Muscle of back (tissue), 3 donors: ENCODE measurements at regions not wholly inside any gene's neighbourhood (a gene's known extent, or its start where the extent isn't known, plus 50 kb on each side); places are given as distances from the start of the nearest gene placed in this dataset.
A peak's percentile ranks its signal among the peaks of the same experiment; 100 is the strongest.

Experiments
- DNase-seq, 3 donors: peaks; one replicate each; pipeline versions ENCODE4 v3.0.0 to v3.0.0-alpha.2; 2013

DNA sequence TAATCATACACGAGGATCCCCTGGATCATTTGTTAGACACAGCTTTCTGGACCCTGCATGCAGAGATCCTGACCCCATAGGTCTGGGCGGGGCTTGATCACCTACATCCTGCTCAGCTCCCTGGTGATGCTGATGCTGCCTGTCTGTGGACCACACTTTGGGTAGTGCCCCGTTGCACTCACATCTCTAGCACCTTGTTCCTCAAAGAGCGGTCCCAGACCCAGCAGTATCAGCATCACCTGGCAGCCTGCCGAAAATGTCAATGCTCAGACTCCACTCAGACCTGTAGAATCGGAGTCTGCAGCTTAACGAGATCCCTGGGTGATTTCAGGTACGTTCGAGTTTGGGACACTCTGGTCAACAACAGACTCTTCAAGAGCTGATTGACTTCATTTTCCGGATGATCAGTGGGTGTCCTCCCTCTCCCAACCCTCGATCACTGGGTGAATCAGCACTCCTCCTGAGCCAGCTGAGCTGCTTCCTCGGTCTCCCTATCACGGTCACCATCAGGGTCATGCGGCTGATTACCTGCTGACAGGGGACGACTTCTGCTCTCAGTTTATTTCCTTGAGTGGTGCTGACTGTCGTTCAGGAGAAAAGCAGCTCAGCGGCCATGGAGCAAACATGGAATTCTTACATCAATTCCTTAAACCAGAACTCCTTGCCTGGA, 150.6 kb upstream of the RAB12 start:
- DNase-seq: no peak

DNA sequence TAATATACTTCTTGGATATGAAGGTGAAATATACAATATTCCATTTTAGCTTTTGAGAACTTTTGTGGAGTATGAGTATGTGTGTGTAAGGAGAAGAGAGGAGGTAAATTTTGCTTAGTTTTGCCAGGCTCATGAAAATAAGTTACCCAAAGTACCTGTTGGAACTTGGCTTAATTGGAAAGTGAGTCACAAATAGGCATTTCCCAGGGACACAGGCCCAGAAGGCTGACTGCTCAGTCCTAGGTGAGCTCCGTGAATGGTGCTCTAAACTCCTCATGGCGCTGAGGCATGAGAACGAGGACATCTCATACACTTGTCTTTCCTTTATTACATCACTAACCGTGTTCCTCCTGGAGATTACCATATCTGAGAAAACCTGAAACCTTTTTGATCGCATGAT, 148.5 kb upstream of the RAB12 start:
- no peak for DNase-seq

DNA sequence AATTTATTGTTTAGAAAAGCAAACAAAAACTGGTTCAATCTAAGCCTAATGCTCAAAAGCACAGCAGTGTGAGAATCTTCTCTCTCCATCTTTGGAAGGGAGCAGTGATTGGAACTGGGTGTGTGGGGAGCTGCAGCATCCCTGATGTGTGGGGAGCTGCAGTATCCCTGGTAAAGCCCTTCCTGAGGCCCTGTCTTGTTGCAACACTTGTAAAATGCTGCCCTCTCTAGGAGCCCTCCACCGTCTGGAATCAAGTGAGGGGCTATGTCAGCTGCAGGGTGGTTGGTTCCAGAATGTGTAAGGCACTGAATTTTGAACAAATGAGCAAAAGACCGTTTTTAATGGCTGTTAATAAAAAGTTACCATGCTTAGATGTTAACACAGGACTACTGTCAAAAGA, 147.7 kb upstream of the RAB12 start:
- no peak for DNase-seq

DNA sequence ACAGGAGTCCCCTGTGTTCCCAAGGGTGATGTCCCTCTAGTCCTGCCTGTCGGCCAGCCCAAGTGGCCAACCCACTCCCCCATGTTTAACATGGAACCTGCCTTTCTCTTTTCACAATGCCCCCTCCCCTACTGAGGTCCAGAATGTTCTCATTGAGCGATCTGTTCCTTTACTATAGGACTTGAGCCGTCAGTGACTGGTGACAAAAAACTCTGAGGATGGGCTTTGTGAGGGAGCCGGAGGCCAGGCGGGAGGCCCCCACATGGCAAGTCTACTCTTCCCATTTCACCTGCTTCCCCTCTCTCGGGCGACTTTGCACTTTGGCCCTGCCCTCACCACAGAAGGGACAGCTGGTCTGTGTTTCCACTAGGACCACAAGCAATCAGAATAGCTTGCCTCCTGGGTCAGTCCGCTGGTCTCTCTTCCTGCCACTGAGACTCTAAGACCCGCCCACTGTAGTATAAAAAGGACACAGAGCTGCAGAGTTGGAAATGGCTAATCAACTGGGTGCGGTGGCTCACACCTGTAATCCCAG, 146.5 kb upstream of the RAB12 start:
- DNase-seq: no peak

DNA sequence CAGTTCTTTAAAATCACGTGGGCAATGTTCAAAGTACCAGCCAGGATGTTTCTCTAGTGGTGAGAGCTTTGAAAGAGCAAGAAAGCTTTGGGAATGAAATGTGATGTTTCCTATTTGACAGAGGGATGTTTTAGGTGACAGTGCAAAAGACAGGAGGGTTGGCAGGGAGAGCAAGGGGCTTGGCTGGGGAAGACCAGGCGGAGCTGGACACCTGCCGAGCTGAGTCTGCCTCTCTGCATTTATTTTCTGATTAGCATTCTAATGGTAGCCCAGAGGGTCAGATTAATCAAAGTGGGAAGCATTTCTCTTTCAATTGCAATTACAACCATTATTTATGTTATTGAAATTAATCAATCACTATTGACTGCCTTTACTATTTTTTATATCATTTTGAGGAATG, 145.4 kb upstream of the RAB12 start:
- DNase-seq: no peak

DNA sequence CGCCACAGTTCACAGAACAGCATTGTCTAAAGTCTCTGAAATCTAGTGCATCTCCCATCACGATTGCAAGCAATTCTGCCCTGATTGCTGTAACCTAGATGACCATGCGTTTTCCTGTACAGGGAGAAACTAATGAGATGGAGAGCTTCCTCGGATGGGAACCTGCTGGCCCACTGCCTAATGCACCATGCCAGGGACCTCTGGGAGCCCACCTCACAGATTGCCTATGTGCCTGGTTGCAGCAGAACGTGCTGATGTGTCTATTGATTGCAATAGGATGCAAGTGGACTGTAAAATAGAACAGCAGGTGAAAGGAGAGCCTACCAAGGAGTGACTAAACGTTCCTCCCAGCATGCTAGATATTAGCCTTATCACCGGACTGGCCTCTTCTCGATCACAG, 141.0 kb upstream of the RAB12 start:
- DNase-seq: no peak

DNA sequence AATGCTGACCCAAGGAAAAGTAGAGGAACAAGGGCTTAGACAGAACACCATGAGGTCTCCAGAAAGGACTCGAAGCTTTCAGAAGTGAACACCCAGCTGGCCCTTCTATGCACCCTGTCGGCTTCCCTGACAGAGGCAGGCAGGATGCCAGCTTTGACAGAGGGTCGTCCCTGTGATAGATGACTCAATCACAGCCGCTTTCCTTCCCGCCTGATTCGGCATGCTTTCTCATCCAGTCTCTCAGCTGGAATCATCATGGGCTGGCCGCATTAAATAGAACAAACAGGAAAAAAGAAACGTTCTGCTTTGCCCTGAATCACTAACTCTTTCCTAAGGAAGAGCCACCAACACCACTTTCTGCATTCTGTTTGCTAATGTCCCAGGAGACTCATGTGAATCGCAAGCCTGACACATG, 140.3 kb upstream of the RAB12 start:
- peak; percentile 36 to 66 (median 59) for DNase-seq

DNA sequence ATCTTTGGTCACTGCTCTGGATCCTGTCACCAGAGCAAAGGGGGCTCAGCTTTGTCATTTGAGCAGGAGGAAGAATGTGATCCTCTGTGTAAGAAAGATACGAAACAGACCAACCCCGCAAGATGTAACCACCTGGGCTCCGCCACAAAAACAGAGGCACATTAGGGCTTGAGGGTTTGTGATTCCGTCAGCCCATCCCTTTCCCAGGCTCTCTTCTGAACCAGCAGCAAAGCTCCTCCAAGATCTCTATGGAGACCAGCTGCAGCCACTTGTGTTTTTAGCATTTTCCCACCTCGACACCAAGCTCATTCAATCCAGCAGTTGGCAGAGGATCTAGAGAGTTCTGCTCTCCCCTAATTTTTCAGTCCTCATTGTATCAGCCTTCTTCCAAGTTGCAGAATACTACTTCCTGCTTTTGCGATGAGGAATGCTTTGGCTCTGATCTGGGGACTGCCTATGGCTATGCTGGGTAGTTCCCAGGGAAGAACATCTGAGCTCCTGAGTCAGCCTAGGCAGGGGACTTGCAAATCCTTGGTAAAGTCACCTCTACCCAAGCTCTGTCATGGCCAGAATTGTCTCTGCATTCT, 139.6 kb upstream of the RAB12 start:
- peak; percentile 22 to 67 (median 50) for DNase-seq

DNA sequence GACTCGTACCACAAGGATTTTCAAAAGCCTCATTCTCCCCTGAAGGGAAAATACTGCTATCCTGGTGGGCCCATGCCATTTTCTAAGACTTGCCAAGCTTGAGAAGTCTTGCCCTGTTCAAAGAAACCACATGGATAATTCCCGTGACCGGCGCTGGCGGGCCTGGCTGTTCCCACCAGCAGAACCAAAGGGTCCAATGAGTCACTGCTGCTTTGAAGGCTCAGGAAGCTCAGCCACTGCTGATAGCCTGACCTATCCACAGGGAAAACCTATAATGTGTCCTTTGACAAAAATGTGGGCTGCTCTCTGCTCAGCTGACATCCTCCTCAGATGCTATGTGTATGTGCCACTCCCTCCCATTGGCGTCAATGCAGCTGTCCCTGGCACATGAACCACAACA, 137.9 kb upstream of the RAB12 start:
- peak in 2 of 3 donors; percentile 32 to 45 for DNase-seq

DNA sequence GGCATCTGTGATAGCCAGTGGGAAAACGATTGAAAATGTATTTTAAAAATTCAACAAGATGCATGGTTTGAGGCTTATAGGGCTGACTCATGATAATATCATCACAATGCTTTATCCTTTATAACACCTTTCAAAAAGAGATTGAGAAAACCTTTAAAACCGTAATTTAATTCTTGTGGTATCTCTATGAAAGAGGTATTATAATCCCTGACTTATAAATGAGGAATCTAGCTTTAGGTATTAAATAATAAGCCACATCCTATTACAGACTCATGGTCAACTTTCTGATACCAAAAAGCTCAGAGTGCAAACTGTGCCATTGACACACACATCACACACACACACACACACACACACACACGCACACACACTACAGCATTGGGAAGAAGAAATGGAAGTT, 134.6 kb upstream of the RAB12 start:
- no peak for DNase-seq

DNA sequence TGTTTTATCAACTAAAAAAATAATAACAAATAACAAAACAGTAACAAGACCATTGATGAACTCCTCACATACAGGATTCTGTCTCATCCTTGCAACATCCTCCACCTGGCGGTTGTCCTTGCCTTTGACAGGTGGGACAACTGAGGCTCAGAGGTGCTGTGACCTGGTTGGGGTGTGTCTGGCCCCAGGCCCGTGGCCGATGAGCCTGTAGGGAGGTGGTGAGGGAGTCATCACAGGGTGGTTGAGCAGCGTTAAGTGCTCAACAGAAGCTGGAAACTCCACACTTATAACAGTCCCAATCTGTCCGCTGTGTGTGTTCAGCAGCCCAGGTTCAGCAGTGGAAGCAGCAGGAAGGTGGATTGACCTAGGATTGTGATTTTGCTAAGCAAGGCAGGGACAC, 131.6 kb upstream of the RAB12 start:
- DNase-seq: no peak

DNA sequence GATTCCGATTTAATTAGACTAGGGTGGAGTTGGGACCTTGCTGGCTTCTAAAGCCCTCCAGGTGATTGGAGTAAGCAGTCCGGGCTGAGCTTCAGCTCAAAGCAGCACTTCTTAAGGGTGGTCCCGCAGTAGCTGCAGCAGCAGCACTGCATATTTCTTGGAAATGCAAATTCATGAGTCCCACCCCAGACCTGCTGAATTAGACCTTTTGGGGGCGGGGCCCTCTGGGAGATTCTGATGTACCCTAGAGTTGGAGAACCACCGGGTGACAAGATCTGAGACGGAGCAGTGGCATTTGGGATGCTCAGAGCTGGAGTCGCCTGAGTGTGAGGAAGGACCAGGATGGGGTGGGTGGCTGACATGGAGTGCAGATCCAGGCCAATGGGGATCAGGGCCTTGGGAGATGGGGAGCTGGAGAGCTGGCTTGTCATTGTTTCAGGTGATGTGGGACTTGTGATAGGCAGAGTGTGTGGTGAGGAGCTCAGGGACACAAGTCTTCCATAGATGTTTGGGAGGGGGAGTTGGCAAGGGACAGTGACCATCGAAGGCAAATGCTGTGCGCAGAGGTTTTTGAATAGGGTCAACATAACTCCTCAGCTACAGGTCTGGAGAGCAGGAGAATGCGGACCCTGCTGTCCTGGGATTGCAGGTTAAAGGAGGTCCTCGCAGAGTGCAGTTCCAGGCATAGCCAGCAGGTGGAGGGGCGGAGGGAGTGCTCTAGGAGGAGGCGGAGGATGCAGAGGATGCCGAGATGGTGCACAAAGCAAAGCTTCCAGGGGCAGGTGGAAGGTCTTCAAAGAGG, 130.9 kb upstream of the RAB12 start:
- peak in 1 of 3 donors; percentile 58 for DNase-seq

DNA sequence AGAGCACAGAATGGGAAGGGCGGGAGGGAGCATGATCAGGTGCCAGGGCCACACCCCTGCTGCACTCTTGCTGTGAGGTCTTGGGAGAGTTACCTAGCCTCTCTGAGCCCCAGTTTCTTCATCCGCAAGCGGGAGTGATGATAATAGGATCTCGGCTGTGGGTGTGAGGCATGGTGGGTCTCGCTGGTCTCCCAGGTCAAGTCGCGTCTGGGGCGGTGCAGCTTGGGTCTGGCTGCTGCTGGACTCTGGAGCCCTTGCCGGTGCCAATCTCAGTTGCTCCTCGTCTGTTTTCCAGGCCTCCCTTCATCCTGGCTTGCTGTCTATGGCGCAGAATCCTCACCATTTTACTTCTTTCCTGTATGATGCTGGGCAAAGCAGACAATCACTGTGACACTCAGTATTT, 130.3 kb upstream of the RAB12 start:
- DNase-seq: no peak

DNA sequence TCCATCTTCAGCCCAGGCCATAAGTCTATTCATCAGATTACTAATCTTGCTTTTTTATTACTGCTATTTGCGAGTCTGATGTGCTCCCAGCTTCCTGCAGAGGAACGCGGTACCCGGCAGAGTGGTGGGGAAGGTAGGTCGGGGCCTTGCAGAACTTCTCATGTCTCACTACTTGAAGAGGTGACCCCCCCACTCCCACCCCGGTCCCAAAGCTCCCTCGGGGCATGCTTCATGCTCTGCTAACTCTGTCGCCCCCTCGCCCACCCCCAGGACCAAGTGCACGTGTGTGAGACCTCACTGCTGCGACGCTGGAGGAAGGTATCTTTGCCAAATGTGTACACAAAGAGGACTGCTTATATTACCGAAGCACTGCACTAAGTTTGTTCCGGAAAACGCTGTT, 129.4 kb upstream of the RAB12 start:
- no peak for DNase-seq

DNA sequence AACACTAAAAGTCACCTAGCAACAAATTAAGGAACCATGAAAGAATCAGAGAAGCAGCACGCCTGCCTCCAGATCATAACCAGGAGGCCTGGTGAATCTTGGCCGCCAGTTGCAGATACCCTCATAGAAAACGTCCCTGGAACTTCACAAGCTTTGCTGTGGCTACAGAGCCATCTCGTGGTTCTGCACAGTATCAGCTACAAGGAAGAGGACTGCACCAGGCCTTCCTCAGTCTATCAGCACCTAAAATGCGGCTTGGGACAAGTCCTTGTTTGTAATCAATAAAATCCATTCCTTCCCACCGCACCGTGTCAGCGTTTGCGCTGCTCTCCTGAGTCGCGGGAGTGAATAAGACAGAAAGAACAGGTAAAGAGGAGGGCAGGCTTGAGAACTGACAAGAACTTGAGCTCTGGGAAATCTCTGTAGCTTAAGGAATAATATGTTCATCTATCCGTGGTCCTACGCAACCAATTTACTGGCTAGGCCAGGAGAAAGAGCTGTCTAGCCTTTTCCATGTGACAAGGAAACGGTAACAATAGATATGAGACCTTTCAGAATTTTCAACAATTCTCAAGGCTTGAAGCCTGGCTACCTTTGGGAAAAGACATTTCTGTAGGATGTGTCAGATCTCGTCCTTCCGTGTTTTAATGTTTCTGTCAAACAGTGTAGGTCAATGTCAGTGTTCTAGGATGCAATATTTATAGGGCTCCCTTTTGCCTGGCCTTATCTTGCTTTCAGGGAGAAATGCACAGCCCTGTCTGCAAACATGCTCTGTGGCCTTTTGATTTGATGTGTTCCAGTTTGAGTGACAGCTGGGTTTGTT, 128.5 kb upstream of the RAB12 start:
- DNase-seq: peak; percentile 51 to 74 (median 64)

DNA sequence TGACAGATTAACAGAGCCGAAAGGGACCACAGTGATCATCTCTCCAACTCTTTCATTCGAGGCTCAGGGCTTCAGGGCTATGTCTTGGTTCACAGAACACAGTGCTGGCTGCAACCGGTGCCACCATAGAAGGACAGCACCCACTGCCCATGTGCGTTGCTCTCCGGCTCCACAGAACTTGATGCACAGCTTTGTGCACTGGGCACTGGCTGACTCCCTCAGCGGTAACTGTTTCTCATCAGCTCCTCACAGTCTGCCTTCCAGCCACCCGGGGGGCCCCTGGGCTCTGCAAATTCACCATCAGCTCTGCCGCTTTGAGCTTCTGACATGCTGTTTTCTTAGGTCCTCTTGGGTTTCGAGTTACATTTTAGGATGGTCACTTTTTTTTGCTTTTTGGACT, 124.3 kb upstream of the RAB12 start:
- no peak for DNase-seq

DNA sequence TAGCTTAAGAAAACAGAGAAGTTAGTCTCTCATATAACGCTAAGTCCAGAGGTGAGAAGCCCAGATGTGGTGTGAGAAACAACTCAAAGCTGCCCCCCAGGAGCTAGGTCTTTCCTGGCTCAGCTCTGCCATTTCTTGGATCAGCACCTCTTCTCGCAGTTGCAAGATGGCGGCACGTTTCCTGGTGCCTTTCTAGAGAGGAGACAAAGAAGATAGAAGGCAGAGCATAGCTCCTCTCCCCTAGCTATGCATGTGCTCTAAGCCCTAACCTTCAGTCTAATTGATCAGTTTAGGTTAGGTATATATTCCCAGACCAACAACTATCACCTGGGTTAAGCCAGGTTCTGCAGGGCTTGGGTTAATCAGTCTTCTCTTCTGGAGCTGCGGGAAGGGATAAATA, 119.5 kb upstream of the RAB12 start:
- DNase-seq: no peak

DNA sequence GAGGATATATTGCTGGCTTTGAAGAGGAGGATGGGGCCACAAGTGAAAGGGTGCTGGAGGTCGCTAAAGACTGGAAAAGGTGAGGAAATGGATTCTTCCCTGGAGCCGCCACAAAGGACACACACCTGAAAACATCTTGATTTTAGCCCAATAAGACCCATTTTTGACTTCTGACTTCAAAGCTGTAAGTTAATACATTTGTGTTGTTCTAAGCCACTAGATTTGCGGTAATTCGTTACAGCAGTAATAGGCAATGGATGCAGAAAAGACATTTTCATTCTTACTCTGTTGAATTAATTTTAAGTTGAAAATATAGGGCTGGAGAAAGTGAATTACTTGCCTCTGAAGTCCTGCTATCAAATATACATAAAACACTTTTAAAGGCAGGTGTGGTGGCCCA, 117.7 kb upstream of the RAB12 start:
- no peak for DNase-seq

DNA sequence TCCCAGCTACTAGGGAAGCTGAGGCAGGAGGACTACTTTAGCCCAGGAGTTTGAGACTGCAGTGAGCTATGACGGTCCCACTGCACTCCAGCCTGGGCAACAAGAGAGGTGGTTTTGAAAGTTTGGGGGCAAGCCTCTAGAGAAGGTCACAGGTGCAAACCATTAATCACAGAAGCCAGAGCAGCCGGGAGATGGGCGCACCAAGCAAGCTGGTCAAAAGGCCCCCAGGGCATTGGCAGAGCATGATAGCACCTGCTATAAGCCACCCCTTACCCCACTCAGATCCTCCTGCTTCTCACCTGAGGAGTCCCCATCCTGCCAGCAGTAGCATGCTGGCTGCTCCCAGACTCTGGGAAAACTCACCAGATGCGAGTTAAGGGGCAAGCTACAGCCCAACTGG, 116.1 kb upstream of the RAB12 start:
- no peak for DNase-seq

DNA sequence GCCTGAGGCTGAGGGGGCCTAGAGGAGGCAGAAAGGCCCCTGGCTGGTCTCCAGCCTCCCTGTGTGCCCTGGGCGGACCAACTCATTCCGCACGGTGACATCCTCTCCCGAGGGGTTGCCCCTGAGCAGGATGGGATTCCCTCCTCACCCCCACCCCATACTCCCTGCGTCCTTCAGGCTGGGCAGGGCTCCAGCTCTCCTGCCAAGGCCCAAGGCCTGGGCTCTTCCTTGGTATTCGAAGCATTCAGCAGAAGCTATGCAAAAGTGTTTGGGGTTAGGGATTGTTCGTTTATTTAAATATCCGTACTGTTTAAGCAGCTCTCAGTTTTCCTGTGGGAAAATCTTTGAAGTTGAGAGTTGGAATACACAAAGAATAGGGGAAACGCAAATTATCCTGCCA, 113.1 kb upstream of the RAB12 start:
- no peak for DNase-seq

DNA sequence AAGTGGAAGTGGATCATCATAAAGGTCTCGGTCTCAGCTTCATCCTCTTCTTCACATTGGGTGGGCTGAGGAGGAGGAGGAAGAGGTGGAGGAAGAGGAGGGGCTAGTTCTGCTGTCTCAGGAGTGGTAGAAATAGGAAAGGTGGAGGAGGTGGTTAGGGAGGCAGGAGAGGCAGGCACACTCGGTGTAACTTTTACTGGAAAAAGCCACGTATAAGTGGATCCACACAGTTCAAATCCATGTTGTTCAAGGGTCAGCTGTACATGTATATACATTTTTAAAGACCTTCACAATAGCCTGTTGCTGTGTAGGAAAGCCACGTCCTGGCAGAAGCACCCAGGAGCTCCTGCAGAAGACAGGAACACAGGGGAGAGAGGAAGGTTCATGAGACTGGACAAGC, 110.3 kb upstream of the RAB12 start:
- DNase-seq: no peak
